ENCODE measurements at regions not wholly inside any gene's neighbourhood (a gene's known extent, or its start where the extent isn't known, plus 50 kb on each side); places are given as distances from the start of the nearest gene placed in this dataset.

DNA sequence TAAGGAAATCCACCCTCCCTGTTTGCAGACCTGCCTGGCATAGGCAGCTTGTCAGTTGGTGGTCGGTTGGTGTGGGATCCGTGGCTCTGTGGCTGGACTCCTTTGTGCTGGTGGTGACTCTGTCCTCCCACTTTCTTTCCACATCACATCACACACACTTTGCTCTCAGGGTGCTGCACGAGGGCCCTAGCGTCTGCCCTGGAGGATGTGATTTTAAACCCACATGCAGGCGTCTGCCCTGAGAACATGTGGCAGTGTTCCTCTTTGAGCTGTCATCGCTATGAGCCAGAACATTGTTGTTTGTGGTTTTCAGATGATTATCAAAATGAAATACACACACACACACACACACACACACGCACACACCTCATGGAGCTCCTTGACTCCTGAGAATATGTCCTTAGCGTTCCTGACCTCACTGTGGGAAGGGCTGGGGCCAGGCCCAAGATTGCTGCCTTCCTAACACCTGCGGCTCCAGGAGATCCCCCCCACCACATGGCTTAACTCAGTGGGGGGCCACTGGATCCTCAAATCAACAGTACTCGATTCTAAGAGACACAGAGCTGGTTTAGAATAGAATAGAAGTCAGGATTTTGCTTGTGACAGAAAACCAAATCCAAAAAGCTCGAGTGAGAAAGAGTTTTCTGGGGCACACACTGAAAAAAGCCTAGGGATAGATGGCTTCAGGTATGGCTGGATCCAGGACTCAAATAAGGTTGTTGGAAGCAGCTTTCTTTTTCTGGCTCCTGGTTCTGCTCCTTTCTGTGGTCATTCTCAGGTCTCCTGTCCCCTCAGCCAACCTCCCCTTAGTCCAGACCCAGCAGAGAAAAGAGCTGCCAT is 54.8 kb downstream of the RTP5 start:
- DNase-seq, result no peak

DNA sequence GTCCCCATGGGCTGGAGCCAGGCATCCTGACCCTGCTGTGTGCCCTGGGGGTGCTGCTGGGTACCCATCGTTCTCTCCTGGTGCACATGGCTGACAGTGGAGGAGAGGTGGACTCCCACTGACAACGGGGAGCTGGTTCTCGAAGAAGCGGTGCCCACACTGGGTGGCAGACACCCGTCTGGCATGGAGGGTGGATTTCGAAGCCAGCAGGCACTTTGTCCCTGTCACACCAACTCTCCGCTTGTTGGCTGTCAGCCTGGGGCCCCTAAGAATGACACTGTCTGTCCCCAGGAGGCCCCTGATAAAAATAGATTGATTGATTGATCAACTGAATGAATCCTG is 55.4 kb downstream of the RTP5 start:
- DNase-seq, result no peak

DNA sequence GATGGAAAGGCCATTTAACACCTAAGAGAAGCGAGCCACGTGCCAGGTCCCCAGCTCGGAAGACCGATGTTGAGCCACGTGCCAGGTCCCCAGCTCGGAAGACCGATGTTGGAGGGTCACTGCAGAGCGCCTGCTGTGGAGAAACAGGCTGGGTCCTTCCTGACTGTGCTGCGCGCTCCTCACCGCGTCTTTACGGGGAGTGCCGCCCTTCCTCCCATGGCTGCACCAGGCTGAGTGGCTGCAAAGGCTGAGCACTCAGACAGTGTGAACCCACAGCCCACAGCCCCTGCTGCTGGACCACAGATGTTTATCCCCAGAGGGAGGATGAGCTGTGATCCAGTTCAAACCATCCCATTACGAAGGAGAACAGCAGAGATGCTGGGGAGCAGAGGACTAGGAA is 55.7 kb downstream of the RTP5 start:
- no peak for DNase-seq

DNA sequence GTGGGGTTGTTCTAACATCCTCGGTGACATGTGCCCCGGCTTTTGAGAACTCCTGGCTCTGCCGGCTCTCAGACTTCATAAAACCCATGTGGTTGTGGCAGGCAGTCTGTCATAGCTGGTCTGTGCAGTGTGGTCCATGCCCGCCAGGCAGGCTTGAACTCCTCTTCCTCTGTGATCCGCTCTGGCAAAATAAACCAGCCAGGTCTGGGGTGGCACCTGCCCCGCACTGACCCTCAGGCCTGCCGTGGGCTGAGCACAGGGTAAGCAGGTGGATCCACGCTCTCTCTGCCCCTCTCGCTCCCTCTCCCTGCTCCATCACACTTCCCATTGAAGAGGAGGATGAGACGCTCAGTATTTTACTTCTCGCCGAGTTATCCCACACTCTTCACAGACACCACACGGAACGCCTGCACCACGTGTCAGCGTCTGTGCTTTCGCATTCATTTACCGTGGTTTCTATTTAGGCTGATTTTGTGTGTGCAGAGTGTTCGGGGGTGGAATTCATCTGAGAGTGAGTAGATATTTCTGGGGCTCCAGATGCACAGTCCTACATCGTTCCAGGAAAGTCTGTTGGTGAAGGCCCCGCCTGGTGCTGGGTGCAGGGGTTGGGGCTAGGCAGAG is 56.4 kb downstream of the RTP5 start:
- DNase-seq, result no peak

DNA sequence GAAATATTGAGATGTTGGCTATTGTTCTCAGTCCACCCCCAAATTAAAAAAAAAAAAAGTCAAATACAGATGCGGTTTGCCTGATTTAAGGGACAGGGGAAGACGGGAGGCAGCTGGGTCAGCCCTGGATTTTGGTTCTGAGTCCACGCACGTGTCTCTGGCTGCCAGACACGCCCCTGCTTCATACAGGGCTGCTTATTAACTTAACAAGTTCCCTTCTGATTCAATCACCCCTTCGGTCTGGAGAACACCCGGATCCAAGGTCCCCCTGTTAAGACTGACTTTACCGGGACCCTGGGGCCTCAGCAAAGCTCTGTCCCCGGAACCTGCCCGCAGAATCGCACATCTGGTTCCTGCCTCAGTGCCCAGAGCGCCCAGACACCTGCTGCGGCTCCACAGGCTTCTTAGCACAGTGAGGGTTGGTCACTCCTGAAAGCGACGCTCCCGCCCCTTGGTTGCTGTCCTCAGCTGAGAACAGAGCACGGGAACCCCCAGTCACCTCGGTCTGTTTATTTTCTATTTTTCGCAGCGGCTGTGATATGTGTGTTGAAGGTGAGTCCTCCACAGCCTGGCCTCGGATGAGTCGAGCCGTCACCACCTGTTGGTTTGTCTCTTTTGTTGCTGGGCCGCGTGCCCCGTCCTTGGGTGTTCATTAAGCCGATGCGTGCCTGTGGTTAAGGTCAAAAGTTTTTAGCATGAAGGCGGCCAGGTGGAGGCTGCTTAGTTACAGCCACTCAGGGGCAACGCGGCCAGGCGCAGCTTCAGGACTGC is 57.2 kb downstream of the RTP5 start:
- DNase-seq, result no peak

DNA sequence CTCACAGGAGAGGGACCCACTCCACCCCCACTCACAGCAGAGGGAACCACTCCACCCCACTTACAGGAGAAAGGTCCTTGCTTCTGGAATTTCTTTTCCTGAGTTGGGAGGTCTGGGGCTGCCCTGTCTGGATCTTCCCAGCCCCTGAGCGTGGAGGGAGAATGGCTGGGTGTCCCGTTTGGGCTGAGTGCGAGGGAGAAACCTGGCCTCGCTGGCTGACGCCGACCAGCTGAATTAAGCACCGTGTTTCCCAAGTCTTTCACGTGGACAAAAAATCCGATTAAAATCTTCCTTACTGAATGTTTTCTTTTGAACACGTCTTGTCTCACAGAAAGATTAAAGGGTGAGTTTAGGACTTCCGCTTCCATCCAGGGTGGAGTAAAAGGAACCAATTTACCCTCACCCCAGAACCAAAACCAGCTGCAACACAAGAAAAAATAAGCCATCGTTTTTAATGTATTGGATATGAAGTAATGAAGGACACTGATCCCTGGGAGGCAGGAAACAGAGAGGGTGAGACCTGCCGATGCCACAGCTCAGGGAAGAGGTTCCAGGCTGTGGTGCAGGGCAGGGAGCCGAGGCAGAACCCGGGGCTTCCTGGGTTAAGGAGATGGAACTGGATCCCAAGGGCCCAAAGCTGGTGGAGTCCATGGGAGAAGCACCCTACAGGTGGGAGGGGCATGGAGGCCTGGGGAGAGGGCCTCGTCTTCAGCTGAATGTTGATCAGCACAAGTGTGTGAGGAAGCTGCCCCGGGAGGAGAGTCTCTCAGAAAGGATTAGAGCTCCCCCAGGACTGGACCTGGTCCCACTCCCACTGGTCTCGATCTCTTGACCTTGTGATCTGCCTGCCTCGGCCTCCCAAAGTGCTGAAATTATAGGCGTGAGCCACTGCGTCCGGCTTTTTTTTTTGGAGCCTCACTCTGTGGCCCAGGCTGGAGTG is 60.3 kb downstream of the RTP5 start:
- no peak for DNase-seq

DNA sequence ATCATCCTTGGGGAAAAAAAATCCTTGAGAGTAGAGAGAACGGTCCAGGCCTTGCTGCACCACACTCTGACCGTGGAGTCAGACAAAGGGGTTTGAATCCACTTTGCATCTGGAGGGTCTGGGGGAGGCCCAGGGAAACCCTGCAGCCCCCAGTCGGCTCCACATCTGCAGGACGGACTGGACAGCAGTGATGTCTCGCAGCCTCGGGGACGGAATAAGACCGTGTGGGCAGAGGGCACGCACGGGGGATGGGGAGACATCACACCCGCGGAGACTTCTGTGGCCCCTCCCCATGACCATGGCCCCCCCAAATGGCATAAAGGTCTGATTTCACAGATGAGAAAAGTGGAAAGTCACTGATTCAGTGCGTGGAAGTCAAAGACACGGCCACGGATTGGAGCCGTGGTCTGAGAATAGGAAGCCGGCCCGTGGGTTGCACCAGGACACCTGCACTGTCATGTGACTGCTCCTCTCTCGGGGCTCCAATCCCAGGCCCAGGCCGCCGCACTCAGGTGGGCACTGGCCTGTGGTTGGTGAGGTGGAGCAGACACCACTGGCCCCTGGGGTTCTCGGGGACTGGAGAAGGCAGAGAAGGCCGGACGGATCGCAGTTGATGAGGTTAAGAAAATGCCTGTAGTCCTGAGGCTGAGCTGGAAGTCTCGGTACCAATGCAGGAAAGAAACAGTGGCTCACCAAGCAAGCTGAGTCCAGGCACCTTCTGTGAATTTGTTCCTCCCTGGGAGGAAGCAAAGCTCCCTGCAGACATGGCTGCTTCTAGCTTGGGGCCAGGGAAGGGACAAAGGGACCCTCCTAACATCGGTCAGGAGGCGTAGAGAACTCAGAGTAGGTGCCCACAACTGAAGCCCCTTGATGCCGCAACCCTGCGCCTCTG is 61.8 kb downstream of the RTP5 start:
- DNase-seq, result no peak

DNA sequence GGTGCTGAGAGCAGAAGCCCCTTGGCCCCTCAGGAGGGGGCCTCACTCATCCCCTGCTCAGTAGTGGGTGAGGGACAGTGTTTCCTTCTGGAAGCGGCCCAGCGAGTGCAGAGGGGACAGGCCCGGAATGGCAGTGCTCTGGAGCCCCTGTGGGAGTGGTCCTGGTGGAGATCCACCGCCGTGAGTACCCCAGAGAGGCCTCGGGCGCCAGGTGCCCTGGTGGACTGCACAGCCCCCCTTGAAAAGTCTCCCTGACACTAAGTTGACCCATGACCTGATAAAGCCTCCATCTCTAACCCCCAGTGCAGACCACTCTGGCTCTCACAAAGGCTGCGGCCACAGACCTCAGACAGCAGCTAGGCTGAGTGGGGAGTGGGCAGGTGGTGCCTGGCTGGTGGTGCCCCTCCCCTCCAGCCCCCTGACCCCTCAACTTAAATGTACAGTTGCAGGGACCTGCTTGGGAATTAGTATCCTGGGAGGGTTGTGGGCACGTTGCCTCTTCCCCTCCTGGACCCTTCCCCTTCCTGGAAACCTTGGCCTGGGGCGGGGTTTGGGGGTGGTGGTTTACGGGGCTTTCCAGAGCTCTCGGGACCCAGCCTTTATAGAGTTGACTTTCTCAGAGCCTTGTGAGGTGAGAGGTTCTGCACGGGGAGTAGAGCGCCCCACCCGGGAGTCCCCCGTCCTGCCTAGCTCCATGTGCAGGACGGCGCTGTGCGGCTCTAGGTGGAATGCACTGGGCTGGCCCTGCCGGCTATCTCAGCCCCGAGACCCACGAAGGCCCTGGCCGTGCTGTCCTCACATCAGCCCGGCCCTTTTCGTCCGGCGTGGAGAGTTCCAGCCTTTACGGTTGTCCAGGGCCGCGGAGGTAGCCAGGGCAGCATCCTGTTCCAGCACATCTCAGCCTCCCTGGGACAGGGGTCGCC is 62.7 kb downstream of the RTP5 start:
- no peak for DNase-seq

DNA sequence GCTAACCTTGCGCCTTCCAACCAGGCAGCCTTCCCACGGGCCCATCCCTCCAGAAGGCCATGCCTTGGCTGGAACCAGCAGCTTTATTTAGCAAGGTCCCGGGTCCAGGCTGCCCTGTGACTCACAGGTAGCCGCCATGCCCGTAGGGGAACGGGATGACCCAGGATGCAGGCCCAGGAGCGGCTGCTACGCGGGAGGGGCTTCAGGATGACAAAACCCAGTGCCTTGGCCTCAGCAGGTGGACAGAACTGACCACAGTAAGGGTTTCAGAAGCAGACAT is 63.3 kb downstream of the RTP5 start:
- DNase-seq, result no peak

DNA sequence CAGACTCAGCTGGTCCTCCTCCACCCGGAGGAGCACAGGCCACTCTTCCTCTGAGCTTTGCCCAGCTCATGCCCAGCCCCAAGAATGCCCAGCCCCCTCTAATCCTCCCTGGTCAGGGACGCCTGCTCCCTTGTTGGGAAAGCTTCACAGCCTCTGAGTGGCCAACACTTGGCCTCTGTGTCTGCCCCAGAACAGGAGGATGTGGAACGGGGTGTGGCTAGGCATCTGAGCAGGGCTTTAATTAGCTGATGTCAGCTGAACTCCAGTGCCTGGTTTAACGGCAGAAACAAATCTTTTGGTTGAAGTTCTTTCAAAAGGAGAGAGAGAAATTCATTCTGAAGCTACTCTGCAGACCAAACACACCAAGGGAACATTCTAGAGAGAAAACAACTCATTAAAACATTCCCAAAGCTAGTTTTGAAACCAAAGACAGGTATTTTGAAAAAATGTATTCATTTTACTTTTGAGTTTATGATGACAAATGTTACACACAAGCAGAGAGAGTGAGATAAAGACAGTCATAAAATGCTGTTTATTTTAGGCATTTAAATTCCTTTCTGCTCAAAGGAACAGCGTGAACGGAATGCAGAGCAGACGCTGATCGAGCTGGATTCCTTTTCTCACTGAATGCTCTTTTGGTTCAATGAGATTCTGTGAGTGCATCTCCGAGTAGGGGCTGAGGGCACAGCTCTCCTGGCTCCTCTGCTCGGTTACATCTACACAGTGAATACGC is 63.8 kb downstream of the RTP5 start:
- DNase-seq, result no peak

DNA sequence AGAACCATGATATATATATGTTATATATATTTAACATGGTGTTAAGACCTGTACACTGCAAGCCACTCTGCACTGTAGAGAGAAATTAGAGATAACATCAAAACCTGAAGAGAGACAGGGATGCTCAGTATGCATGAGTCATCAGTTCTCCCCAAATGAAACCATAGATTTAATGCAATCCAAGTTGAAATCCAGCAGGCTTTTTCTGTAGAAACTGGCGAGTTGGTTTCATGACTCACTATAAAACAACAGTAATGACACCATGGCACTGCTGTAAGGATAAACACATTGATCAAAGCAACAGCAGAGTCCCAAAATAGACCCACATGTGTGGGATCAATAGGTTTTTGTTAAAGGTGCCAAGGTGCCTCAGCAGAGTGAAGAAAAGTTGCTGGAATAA is 65.8 kb downstream of the RTP5 start:
- DNase-seq, result no peak

DNA sequence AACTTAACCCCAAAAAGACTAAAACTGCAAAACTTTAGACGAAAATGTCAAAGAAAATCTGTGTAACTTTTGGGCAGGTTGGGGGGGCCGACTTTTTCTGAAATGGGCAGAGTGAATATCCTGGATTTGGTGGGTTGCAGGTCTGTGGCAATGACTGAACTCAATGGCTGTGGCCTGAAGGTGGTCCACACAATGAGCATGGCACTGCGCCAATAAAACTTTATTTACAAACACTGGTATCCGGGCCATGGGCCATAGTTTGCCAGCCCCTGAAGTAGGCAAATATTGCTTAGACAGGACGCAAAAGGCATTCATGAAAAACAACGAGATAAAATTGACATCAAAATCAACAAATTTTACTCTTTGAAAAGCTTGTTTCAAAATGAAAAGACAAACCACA is 66.2 kb downstream of the RTP5 start:
- no peak for DNase-seq

DNA sequence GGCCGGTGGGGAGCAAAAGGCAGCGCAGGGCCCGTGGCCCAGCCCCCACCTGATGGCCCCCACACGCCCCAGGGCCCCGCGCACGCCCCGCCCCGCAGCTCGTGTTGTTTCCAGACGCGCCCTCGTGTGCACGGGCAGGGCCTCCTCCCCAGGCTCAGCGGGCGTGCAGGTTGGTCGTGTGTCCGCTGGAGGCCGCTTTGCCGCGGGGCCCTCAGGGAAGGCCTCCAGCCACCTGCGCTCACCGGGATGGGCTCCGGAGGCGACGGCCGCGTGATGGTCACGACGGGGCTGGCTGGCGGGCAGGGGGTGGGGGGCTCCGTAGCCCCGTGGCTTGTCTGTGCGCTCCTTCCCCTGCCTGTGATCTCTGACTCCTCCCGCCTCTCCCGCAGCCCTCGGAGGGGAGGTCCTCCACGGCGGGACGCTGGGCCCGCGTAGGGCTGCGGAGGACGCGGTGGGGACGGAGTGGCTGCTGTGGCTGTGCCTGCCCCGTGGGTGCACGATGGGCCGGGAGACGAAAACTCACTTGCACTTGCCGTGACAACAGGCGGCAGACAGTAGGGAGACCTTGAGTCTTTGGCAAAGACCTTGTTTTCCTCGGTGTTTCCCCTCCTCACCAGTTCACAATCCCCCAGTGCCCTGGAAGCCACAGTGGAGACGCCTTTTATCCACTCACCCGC is 67.1 kb downstream of the RTP5 start:
- no peak for DNase-seq

DNA sequence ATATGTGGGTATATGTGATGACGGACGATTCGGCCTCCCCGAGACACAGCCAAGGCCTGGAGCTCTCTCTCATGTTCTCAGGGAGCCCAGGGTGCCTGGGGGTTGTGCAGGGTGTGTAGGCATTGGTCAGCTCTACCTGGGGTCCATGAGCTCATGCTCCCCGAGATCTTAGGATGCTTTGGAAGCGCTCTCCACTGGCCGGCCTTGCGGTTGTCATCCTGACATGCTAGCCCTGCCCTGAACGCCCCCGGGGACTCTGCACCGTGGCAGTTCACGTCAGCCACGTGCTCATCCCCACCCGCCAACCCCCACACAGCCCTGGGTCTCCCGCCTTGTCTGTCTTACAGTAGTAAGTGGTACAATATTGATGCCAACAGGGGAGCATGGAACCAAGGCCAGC is 67.8 kb downstream of the RTP5 start:
- no peak for DNase-seq

DNA sequence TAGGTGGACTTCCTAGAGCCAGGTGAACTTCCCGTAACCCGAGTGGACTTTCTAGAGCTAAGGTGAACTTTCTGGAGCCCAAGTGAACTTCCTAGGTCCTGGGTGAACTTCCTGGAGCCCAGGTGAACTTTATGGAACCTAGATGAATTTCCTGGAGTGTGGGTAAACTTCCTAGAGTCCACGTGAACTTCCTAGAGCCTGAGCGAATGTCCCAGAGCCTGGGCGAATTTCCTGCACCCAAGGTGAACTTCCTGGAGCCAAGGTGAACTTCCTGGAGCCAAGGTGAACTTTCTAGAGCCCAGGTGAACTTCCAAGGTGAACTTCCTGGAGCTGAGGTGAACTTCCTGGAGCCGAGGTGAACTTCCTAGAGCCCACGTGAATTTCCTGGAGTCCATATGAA is 70.0 kb downstream of the RTP5 start:
- no peak for DNase-seq

DNA sequence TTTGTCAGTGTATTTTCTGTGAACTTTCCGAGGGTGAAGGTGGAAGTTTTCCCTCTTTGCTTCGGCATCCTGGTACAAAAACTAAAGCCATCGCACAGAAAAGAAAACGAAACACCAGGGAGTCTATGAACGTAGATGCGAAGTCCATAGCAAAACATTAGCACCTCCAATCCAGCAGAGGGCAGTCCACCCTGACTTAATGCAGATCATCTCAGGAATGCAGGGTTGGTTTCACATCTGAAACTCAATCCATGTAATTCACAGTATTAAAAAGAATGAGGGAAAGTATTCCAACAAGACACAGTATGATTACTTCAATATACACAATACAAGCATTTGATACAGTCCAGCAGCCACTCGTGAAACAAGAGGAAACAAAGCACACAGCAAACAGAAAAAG is 70.8 kb downstream of the RTP5 start:
- DNase-seq, result no peak

DNA sequence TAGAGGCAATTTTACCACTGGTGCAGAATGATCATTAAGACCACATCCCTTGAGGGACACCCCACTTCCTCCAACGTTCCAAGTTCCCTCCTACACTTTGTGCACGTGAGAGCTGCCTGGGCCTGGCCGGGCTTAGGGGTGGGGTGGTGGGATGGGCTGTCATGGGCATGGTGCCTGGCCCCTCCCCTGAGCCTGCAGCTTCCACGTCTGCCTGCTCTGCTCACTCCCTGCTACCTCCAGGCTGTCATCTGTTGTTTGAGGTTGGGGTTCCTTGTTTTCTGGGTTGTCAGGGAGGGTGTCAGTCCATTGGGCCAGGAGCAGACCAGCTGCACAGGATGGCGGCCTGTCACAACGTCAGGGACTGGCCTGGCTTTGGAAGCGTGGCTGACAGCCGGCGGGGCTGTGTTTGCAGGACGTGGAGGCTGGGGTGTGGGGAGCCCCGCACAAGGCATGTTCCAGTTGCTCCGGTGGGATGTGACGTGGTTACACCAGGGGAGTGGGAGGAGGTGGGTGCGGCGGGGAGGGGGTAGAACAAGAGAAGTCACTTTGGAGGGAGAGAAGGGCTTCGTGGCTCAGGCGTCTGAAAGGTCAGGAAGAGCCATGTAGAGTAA is 72.3 kb downstream of the RTP5 start:
- DNase-seq, result no peak

DNA sequence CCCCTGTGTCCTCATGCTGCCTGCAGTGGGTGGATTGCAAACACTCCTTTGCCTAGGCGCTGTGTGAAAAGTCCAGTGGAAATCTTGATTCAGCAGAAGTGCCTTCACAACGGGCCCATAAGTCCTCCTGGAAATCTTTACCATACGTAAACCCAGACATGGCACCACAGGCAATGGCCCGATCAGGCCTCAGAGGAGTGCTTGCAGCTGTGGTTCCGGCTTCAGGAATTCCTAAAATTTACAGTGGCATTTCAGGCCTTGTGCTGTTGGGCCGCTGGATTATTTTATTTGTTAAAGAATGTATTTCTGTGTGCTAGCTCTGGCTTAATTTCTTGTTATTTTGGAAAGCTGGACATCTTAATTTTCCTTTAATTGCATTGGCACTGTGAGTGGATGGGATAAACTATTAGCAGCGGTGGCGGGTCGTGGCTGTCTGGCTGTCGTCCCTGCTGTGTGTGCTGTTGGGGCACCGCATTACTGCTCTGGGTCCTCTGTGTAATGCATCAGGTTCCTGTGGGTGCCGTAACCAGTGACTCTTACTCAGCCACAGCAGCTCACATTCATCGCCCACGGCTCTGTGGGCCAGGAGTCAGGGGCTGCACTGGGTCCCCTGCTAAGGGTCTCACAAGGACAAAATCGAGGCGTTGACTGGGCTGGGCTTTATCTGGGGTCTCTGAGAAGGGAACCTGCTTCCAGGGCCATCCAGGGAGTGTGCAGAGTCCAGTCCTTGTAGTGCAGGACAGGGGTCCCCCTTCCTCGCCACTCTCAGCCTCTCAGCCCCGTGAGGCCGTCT is 73.1 kb downstream of the RTP5 start:
- no peak for DNase-seq

Measured in stimulated activated CD4-positive, alpha-beta T cell treated with anti-CD3 and anti-CD28 coated beads, Interleukin-4, amount 100 ng/mL, for 4 hours (primary cell).